ENCODE measurements at regions not wholly inside any gene's neighbourhood (a gene's known extent, or its start where the extent isn't known, plus 50 kb on each side); places are given as distances from the start of the nearest gene placed in this dataset.

DNA sequence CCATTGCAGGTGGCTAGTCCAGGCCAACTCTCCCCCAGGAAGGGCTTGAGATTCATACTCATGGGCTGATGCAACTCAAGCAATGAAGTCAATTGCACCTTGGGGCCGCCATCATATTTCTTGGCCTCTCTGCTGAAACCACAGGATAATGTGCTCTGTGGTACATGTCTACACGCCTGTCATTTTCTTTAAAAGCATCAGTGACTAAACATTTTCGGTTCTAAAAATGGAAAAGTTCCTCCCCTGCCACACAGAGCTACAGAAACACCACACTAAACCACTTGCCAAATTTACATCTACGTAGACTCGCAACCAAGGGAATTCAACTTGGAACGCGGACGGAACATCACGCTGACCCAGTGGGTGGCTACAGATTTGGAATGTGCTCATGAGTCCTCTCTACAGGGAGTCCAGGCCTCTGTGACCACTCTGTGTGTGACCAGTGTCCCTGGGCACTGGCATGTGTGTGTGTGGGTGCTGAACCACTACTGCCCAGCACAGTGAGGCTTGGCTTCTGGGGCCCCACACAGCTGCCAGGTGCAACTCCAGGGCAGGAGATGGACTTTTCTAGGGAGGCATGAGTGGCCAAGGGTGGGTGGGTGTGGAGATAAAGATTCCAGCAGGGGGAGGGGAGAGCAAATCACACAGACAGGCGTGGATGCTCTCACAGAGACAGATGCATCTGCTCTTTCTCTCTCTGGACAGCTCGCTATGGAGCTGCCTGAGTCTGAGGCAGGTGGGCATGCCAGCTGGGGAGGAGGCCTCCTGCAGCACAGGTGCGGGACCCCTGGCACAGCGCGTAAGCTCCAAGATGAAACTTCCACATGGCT, 261.9 kb downstream of the CTTN start:
- Histone ChIP-seq H3K4me3 (ENCODE audit: low read length) (no peak overlapping the region), H3K27me3 (ENCODE audit: control insufficient read depth, insufficient read depth, low read length) (peaks cover 21% of the 10 kb centered on the region), H3K9me3 (ENCODE audit: control insufficient read depth, low read depth, low read length) (no peaks in the 10 kb centered on the region), H3K27ac (ENCODE audit: low read length) (no peak overlapping the region), H3K36me3 (ENCODE audit: control insufficient read depth, insufficient read depth, low read length) (peaks cover 5% of the 10 kb centered on the region), H3K4me1 (ENCODE audit: control insufficient read depth, insufficient read depth, low read length) (no peaks in the 10 kb centered on the region)
- DNase-seq, result no peak
- WGBS (ENCODE audit: insufficient coverage, low lambda C conversion rate), result no CpG with 5 or more reads among the region's 14 CpGs

DNA sequence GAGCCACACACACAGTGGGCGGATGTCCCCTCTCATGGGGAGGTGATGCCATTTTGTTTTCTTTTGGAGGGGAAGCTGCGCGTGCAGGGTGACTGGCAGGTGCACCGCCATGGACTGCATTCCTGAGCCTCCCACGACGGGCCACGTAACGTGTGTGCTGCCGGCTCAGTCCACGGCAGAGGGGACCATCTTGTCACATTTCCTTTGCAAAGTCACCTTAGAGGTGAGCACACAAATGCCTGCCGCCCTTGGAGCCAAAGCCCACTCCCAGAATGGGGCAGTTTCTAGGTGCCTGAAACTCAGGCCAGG, 262.5 kb downstream of the CTTN start:
- Histone ChIP-seq H3K4me1 (ENCODE audit: control insufficient read depth, insufficient read depth, low read length) (no peaks in the 10 kb centered on the region), H3K9me3 (ENCODE audit: control insufficient read depth, low read depth, low read length) (no peaks in the 10 kb centered on the region), H3K27me3 (ENCODE audit: control insufficient read depth, insufficient read depth, low read length) (peaks cover 21% of the 10 kb centered on the region), H3K36me3 (ENCODE audit: control insufficient read depth, insufficient read depth, low read length) (peaks cover 5% of the 10 kb centered on the region), H3K27ac (ENCODE audit: low read length) (no peak overlapping the region), H3K4me3 (ENCODE audit: low read length) (no peak overlapping the region)
- DNase-seq, result no peak
- WGBS (ENCODE audit: insufficient coverage, low lambda C conversion rate), result no CpG with 5 or more reads among the region's 11 CpGs

DNA sequence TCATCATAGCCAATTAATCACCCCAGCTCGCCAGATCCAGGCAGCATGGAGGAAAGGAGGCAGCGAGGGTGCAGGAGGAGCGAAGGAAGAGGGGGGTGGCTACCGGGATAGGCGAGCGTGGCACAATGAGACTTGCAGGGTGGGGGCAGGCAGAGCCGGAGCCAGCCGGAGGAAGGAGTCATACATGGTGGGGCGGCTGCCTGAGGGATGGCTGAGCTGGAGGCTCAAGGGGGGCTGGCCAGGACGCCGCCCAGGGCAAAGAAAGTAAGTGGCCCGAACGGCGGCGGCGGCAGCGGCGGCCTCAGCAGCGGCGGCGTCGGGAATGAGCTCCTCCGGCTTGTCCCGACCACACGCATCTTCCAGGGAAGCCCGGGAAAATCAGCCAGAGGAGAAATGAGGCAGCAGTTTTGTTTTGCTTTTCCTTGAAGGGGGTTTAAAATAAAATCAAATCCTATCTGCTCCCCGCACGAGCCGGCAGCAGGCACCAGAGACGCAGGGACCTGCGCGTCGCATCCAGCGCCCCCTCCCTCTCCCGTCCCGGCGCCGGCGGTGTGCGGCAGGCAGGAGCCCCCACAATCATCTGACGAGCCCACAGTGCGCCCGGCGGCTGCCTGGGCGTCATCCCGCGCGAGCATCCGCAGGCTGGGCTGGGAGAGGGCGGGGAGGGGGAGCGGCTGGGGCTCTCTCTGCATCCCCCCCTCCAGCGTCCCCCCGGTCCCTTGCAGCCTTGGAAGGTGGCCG, 263.6 kb downstream of the CTTN start:
- Histone ChIP-seq H3K27ac (ENCODE audit: low read length) (peak overlapping the region; percentile 12), H3K4me1 (ENCODE audit: control insufficient read depth, insufficient read depth, low read length) (no peaks in the 10 kb centered on the region), H3K27me3 (ENCODE audit: control insufficient read depth, insufficient read depth, low read length) (peaks cover 21% of the 10 kb centered on the region), H3K4me3 (ENCODE audit: low read length) (peak overlapping the region; percentile 18), H3K9me3 (ENCODE audit: control insufficient read depth, low read depth, low read length) (no peaks in the 10 kb centered on the region), H3K36me3 (ENCODE audit: control insufficient read depth, insufficient read depth, low read length) (peaks cover 5% of the 10 kb centered on the region)
- DNase-seq, result no peak
- WGBS (ENCODE audit: insufficient coverage, low lambda C conversion rate), result 20% methylated on average over 1 of the region's 54 CpGs

DNA sequence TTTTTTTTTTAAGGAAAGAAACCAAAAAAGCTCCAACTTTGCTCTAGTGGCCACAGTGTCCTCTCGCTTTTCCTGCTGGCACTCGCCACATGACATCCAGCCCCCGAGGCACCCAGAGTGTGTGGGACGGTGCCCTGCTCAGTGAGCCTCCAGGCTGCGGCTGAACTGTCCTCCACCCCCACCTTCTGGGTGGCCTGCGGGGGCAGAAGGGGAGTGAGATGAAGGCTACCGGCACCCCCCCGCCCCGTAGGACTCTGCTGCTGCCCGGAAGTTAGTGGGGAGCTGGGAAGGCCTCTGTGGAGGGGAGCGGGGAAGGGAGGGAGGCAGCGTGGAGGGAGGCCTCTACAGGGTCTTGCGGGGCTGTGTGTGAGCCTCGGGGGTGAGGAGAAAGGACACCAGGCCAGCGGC, 264.4 kb downstream of the CTTN start:
- Histone ChIP-seq H3K27me3 (ENCODE audit: control insufficient read depth, insufficient read depth, low read length) (peaks cover 21% of the 10 kb centered on the region), H3K9me3 (ENCODE audit: control insufficient read depth, low read depth, low read length) (no peaks in the 10 kb centered on the region), H3K27ac (ENCODE audit: low read length) (no peak overlapping the region), H3K36me3 (ENCODE audit: control insufficient read depth, insufficient read depth, low read length) (peaks cover 5% of the 10 kb centered on the region), H3K4me1 (ENCODE audit: control insufficient read depth, insufficient read depth, low read length) (no peaks in the 10 kb centered on the region), H3K4me3 (ENCODE audit: low read length) (no peak overlapping the region)
- WGBS (ENCODE audit: insufficient coverage, low lambda C conversion rate), result no CpG with 5 or more reads among the region's 15 CpGs
- no peak for DNase-seq

DNA sequence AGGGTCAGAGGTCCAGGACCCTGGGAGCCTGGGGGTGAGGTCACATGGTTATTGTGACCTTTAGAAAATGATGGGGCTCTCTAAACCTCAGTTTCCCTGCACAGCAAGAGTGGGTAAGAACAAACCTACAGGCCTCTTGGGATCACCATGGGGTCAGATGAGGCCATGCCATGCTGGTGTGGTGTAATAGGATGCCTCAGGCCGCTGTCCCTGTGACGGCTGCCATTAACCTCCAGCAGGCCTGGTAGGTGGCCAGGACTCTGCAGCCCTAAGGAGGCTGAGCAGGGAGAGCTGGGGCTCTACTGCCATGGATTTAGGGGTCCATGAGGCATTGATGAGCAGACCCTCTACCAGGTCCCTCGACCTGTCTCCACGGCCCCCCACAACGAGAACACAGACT, 265.5 kb downstream of the CTTN start:
- no peak overlapping the region for H3K27ac ChIP-seq (ENCODE audit: low read length)
- no peak for DNase-seq
- no CpG with 5 or more reads among the region's 5 CpGs for WGBS (ENCODE audit: insufficient coverage, low lambda C conversion rate)
- peaks cover 9% of the 10 kb centered on the region for H3K36me3 ChIP-seq (ENCODE audit: control insufficient read depth, insufficient read depth, low read length)
- no peaks in the 10 kb centered on the region for H3K4me1 ChIP-seq (ENCODE audit: control insufficient read depth, insufficient read depth, low read length)
- H3K27me3 ChIP-seq (ENCODE audit: control insufficient read depth, insufficient read depth, low read length), result peaks cover 21% of the 10 kb centered on the region
- H3K4me3 ChIP-seq (ENCODE audit: low read length), result no peak overlapping the region
- H3K9me3 ChIP-seq (ENCODE audit: control insufficient read depth, low read depth, low read length), result no peaks in the 10 kb centered on the region

DNA sequence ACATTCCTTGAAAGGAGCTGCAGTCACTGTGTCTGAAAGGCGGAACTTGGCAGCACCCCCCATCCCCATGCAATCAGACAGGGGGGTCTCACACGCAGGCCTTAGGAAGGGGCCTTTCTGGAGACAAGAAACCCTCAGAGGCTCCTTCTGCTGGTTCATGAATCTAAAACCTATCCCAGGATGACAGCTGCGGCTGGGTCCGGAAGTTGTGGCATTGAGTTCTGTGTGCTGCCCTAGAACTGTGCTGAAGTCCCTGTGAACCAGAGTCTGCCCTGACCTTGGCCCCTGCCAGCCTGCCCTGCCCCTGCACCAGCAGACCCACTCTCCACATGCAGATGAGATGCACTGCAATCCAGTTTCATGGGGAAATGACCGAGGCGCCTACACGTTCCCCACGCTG, 268.0 kb downstream of the CTTN start:
- H3K27ac ChIP-seq (ENCODE audit: low read length), result no peak overlapping the region
- DNase-seq, result no peak
- no peaks in the 10 kb centered on the region for H3K9me3 ChIP-seq (ENCODE audit: control insufficient read depth, low read depth, low read length)
- H3K4me3 ChIP-seq (ENCODE audit: low read length), result no peak overlapping the region
- H3K4me1 ChIP-seq (ENCODE audit: control insufficient read depth, insufficient read depth, low read length), result no peaks in the 10 kb centered on the region
- H3K36me3 ChIP-seq (ENCODE audit: control insufficient read depth, insufficient read depth, low read length), result peaks cover 6% of the 10 kb centered on the region
- H3K27me3 ChIP-seq (ENCODE audit: control insufficient read depth, insufficient read depth, low read length), result peaks cover 21% of the 10 kb centered on the region
- no CpG with 5 or more reads among the region's 8 CpGs for WGBS (ENCODE audit: insufficient coverage, low lambda C conversion rate)

DNA sequence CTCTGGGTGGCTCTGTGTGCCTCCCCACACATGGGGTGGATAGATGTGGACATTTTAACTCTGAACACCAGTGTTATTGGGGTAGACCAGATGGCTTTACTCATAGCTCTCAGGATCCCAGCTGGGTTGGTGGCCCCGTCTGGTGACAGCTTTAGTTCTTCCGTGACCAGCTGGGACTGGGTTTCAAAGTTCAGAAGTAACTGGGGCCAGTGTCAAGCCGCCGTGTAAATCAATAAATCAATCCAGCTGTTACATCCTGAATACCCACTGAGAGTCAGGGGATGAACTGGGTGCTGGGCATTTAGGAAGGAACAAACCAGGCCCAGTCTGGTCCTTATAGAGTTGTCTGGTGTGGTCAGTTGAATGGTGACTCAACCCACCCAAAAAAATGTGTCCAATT, 269.4 kb downstream of the CTTN start:
- DNase-seq, result peak in 1 of 2 donors; percentile 35
- H3K9me3 ChIP-seq (ENCODE audit: control insufficient read depth, low read depth, low read length), result no peaks in the 10 kb centered on the region
- WGBS (ENCODE audit: insufficient coverage, low lambda C conversion rate), result no CpG with 5 or more reads among the region's 4 CpGs
- H3K27ac ChIP-seq (ENCODE audit: low read length), result no peak overlapping the region
- H3K36me3 ChIP-seq (ENCODE audit: control insufficient read depth, insufficient read depth, low read length), result peaks cover 6% of the 10 kb centered on the region
- peaks cover 9% of the 10 kb centered on the region for H3K27me3 ChIP-seq (ENCODE audit: control insufficient read depth, insufficient read depth, low read length)
- no peak overlapping the region for H3K4me3 ChIP-seq (ENCODE audit: low read length)
- no peaks in the 10 kb centered on the region for H3K4me1 ChIP-seq (ENCODE audit: control insufficient read depth, insufficient read depth, low read length)

DNA sequence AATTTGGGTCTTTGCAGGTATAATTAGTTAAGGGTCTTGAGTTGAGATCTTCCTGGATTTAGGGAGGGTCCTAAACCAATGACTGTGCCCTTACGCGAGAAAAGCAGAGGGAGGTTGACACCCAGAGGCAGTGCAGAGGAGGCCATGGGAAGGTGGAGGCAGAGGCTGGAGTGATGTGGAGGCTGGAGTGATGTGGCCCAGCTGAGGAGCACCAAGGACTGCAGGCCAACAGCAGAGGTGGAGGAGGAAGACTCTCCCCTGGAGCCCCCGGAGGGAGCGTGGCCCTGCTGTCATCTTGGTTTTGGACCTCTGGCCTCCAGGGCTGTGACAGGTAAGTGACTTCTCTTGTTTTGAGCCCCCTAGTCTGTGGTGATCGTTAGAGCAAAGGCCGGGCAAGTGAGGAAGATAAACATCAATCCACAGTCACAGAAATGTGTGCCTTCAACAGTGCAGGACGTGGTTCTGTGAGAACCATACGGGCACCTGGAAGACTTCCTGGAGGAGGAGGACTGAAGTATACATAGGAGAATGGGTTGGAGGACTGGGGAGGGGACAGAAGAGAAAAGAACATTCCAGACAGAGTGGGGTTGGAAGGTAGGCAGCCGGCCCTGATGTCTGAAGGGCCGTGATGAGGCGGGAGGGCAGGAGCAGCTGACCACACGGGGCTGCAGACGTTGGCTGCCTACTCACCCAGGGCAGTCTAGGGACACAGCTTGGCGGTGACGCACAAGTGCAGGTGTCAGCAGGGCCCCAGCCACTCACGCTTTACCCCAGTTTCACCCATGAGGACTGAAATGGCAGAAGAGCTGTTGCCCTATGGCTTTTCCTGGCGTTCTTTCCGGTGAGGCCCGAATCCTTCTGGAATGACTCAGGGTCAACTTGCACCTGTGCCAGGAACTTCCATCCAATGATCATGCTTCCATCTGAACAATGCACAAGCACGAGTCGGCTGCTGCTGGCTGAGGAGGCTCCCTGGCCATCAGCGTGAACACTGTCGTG, 270.2 kb downstream of the CTTN start:
- Histone ChIP-seq H3K36me3 (ENCODE audit: control insufficient read depth, insufficient read depth, low read length) (peaks cover 6% of the 10 kb centered on the region), H3K4me3 (ENCODE audit: low read length) (no peak overlapping the region), H3K27ac (ENCODE audit: low read length) (no peak overlapping the region), H3K9me3 (ENCODE audit: control insufficient read depth, low read depth, low read length) (no peaks in the 10 kb centered on the region), H3K27me3 (ENCODE audit: control insufficient read depth, insufficient read depth, low read length) (peaks cover 1% of the 10 kb centered on the region), H3K4me1 (ENCODE audit: control insufficient read depth, insufficient read depth, low read length) (no peaks in the 10 kb centered on the region)
- no CpG with 5 or more reads among the region's 23 CpGs for WGBS (ENCODE audit: insufficient coverage, low lambda C conversion rate)
- DNase-seq, result no peak

DNA sequence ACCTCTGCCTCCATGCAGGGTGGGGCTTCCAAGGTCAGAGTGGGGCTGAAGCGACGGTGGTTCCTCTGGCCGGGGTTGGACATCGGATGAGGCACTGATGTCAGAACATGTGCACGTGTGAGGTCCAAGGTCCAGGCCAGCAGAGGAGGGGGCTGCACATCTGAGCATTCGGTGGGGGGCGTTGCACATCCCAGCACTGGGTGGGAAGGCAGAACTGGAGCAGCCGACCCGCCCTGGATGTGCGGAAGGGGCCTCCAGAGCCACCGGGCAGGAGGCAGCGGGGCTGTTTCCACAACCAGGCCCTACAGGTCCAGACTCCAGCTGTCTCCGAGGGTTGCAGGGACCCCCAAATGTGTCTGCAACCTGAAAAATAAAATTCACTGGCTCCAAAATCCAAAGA, 271.0 kb downstream of the CTTN start:
- Histone ChIP-seq H3K4me1 (ENCODE audit: control insufficient read depth, insufficient read depth, low read length) (no peaks in the 10 kb centered on the region), H3K4me3 (ENCODE audit: low read length) (no peak overlapping the region), H3K27ac (ENCODE audit: low read length) (no peak overlapping the region), H3K27me3 (ENCODE audit: control insufficient read depth, insufficient read depth, low read length) (no peaks in the 10 kb centered on the region), H3K9me3 (ENCODE audit: control insufficient read depth, low read depth, low read length) (no peaks in the 10 kb centered on the region), H3K36me3 (ENCODE audit: control insufficient read depth, insufficient read depth, low read length) (peaks cover 6% of the 10 kb centered on the region)
- DNase-seq, result no peak
- no CpG with 5 or more reads among the region's 13 CpGs for WGBS (ENCODE audit: insufficient coverage, low lambda C conversion rate)
